Gastroesophageal sphincter (tissue), 4 donors: ENCODE measurements at regions not wholly inside any gene's neighbourhood (a gene's known extent, or its start where the extent isn't known, plus 50 kb on each side); places are given as distances from the start of the nearest gene placed in this dataset.
A peak's percentile ranks its signal among the peaks of the same experiment; 100 is the strongest.

ENCODE experiments used
- ATAC-seq: fragments of 150-250 bp; one replicate; pipeline ENCODE4 v1.9.1; 2016; ENCODE audit warnings: mild to moderate bottlenecking, moderate library complexity
- H3K27ac ChIP-seq, 4 donors: fragments of 200-600 bp; sonication (generic) in 3 of 4; 1 replicate in 3 of 4; 2 replicates in 1 of 4; pipeline ENCODE4 v1.5.1; 2016 to 2019
- H3K27me3 ChIP-seq: fragments of 200-600 bp; sonication (generic); one replicate; pipeline ENCODE4 v1.5.1; 2019
- H3K36me3 ChIP-seq, 2 donors: fragments of 200-600 bp; sonication (generic); one replicate each; pipeline ENCODE4 v1.5.1; 2019; ENCODE audit warnings: control low read depth in 1 of 2
- H3K4me1 ChIP-seq, 3 donors: fragments of 200-600 bp; sonication (generic); 1 replicate in 2 of 3; 2 replicates in 1 of 3; pipeline ENCODE4 v1.5.1; 2016 to 2019; ENCODE audit warnings: control low read depth in 2 of 3
- H3K4me3 ChIP-seq, 2 donors: fragments of 200-600 bp; sonication (generic); one replicate each; pipeline ENCODE4 v1.5.1; 2019; ENCODE audit warnings: mild to moderate bottlenecking in 1 of 2, moderate library complexity in 1 of 2
- H3K9me3 ChIP-seq, 3 donors: fragments of 200-600 bp; sonication (generic); one replicate each; pipeline ENCODE4 v1.5.1; 2017 to 2019; ENCODE audit warnings: control low read depth in 2 of 3
- EP300 ChIP-seq: sonication (generic); formaldehyde crosslinking; IDR thresholded peaks from one replicate; pipeline ENCODE4 v1.6.1; 2017; ENCODE audit warnings: antibody characterized with exemption, mild to moderate bottlenecking
- POLR2A ChIP-seq, 2 donors: fragments of 450-650 bp; IDR thresholded peaks; one replicate each; pipeline ENCODE4 v1.6.1; 2017; ENCODE audit warnings: antibody characterized with exemption in 2 of 2, mild to moderate bottlenecking in 2 of 2, moderate library complexity in 1 of 2
- POLR2AphosphoS5 ChIP-seq: sonication (generic); formaldehyde crosslinking; IDR thresholded peaks from one replicate; pipeline ENCODE4 v1.6.1; 2017; ENCODE audit warnings: antibody characterized with exemption
- WGBS, 2 donors: methylation state at CpG; one replicate each; pipeline ENCODE4 v1.1.5; 2018; ENCODE audit warnings: low coverage in 1 of 2; 5-methylcytosine and 5-hydroxymethylcytosine counted together
- TF ChIP-seq, protein P1 (sequence below), 4 experiments: fragments of 200-600 bp in 2 of 4; fragments of 450-650 bp in 2 of 4; sonication (generic) in 1 of 4; IDR thresholded peaks; one replicate each; pipeline ENCODE4 v1.5.1; 2017 to 2019; ENCODE audit warnings: antibody characterized with exemption in 4 of 4, mild to moderate bottlenecking in 2 of 4, moderate library complexity in 2 of 4

DNA sequence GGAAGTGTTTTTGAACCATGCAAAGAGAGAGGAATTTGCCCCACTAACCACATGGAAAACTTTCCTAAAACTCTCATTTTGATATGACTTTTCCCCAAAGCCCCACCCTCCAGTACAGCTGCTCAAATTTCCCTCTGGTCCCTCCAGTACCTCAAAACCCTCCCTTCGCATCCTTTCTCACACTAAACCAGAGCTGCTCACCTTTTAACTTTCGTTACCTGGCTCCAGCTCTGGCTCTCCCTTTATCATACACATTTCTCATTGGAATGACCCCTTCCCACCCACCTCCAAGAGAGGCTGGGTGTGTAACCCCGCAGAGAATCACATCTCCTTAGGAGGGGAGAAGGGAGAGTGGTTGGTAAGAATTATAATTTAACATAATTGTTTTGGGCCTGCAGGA, 86.8 kb upstream of the NDUFV2 start:
- Histone ChIP-seq H3K27me3 (no peaks in the 10 kb centered on the region), H3K9me3 (no peaks in the 10 kb centered on the region), H3K27ac (no peak overlapping the region), H3K4me1 (peaks cover 0 to 22% (median 6%) of the 10 kb centered on the region in 3 donors), H3K36me3 (no peaks in the 10 kb centered on the region), H3K4me3 (no peak overlapping the region)
- no peak for TF ChIP-seq POLR2AphosphoS5
- no peak for TF ChIP-seq EP300
- TF ChIP-seq, protein P1, sequence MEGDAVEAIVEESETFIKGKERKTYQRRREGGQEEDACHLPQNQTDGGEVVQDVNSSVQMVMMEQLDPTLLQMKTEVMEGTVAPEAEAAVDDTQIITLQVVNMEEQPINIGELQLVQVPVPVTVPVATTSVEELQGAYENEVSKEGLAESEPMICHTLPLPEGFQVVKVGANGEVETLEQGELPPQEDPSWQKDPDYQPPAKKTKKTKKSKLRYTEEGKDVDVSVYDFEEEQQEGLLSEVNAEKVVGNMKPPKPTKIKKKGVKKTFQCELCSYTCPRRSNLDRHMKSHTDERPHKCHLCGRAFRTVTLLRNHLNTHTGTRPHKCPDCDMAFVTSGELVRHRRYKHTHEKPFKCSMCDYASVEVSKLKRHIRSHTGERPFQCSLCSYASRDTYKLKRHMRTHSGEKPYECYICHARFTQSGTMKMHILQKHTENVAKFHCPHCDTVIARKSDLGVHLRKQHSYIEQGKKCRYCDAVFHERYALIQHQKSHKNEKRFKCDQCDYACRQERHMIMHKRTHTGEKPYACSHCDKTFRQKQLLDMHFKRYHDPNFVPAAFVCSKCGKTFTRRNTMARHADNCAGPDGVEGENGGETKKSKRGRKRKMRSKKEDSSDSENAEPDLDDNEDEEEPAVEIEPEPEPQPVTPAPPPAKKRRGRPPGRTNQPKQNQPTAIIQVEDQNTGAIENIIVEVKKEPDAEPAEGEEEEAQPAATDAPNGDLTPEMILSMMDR (IDR thresholded peaks at IDR 0.05), result no peak
- 89 to 97% methylated on average over 1 to 2 of the region's 3 CpGs for WGBS, 2 donors
- no peak for ATAC-seq

DNA sequence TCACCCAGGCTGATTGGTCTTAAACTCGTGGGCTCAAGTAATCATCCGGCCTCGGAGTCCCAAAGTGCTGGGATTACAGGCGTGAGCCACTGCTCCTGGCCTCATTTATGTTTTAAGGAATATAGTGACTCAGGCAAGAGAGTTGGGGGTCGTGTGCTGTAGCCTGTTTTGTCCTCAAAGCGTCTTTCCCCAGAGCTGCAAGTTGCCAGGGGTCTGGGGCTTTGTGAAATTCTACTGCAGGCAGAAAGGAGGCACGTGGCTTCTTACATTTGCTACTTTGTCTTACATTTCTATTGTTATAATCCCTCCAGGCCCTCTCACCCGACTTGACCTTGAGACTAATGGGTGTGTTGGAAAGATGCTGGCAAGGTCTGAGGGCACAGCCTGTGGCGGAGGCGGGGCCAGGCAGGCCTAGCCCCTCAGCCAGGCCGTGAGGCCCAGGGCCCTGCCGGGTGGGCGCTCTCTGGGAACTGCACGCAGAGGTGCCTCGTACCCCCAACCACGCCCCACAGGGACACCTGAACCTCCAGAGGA, 85.8 kb upstream of the NDUFV2 start:
- Histone ChIP-seq H3K4me3 (peak overlapping the region in 1 of 2 donors; percentile 31), H3K36me3 (no peaks in the 10 kb centered on the region), H3K4me1 (peaks cover 0 to 22% (median 6%) of the 10 kb centered on the region in 3 donors), H3K27me3 (no peaks in the 10 kb centered on the region), H3K9me3 (no peaks in the 10 kb centered on the region), H3K27ac (peak overlapping the region; percentile 6 to 77 (median 74))
- TF ChIP-seq POLR2A (IDR thresholded peaks at IDR 0.05) (no peak), POLR2AphosphoS5 (no peak), EP300 (no peak)
- TF ChIP-seq, protein P1 (IDR thresholded peaks at IDR 0.05), result no peak
- WGBS, 2 donors, result 40% methylated on average over 1 of the region's 16 CpGs; no CpG with 5 or more reads in 1 of the 2 donors
- peak; percentile 64 for ATAC-seq

DNA sequence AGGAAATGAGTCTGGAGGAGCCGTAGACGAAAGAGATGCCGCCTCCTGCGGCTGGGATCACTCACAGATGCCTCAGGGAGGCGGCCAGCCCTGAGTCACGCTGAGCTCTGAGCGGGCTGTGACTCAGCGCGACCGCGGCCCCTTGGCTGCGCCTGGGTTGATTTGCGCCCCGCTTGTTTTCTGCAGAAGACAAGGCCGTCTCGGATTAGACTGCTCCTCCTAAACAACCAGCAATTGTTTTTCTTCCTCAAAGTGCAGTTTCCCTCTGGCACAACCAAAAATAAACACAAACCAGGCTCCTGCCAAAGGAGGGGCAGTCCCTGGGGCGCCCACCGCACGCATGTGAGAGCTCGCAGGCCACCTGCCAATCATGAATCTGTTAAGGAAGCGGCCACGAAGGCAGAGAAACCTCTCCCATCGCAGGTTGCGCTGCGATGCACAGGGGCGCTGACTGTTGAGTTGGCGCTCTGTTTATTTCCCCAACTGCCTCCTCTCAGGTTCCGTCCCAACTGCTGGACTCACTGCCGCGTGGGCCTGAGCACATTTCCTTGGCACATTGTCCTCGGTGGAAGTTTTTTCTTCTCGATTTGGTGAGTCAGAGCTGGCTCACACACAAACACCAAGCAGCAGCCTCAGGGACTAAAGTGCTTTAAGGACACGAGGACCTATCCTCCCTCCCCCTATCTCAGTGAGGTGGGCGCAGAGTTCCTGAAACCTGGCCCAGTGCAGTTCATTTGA, 85.2 kb upstream of the NDUFV2 start:
- H3K27ac ChIP-seq, result peak overlapping the region in 3 of 4 donors; percentile 72 to 77 (median 76)
- WGBS, 2 donors, result 44% methylated on average over 8 of the region's 34 CpGs; no CpG with 5 or more reads in 1 of the 2 donors
- H3K4me1 ChIP-seq, result peaks cover 0 to 22% (median 6%) of the 10 kb centered on the region in 3 donors
- peak; percentile 52 for TF ChIP-seq POLR2AphosphoS5
- TF ChIP-seq, protein P1 (IDR thresholded peaks at IDR 0.05), result no peak
- no peaks in the 10 kb centered on the region for H3K9me3 ChIP-seq
- peak; percentile 94 for ATAC-seq
- H3K27me3 ChIP-seq, result no peaks in the 10 kb centered on the region
- H3K4me3 ChIP-seq, result peak overlapping the region in 1 of 2 donors; percentile 31
- H3K36me3 ChIP-seq, result no peaks in the 10 kb centered on the region

DNA sequence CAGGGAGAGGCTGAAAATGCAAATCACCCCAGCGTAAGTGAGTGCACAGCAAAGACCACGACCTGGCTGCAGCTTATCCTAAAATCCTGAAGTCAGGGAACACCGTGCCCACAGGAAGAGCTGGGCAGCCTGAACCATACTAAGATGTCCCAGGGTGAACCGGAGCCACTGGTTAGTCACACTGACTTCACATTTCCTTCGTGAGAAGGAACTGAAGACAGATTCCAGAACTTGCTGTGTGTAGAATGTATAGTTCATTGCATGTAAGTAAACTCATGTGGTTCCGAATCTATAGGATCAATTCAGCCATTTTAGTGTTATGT, 84.6 kb upstream of the NDUFV2 start:
- Histone ChIP-seq H3K27ac (peak overlapping the region in 3 of 4 donors; percentile 72 to 77 (median 76)), H3K4me1 (peaks cover 0 to 22% (median 6%) of the 10 kb centered on the region in 3 donors), H3K36me3 (no peaks in the 10 kb centered on the region), H3K9me3 (no peaks in the 10 kb centered on the region), H3K27me3 (no peaks in the 10 kb centered on the region), H3K4me3 (no peak overlapping the region)
- peak; percentile 34 for ATAC-seq
- WGBS, 2 donors, result 35 to 77% methylated on average over 3 to 4 of the region's 6 CpGs
- no peak for TF ChIP-seq EP300
- TF ChIP-seq, protein P1 (IDR thresholded peaks at IDR 0.05), result no peak
- no peak for TF ChIP-seq POLR2AphosphoS5
- no peak for TF ChIP-seq POLR2A (IDR thresholded peaks at IDR 0.05)

DNA sequence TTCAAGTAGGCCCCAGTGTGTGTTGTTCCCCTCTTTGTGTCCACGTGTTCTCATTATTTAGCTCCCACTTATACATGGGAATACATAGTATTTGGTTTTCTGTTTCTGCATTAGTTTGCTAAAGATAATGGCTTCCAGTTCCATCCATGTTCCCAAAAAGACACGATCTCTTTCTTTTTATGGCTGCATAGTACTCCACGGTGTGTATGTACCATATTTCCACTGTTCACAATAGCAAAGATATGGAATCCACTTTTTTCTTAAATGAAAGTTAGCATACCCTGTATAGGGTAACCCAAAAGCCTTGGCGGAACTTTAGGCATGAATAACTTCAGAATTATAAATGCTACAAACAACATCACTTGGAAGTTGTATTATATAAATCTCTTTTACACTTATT, 83.4 kb upstream of the NDUFV2 start:
- Histone ChIP-seq H3K4me3 (no peak overlapping the region), H3K9me3 (no peaks in the 10 kb centered on the region), H3K27ac (no peak overlapping the region), H3K27me3 (no peaks in the 10 kb centered on the region), H3K36me3 (no peaks in the 10 kb centered on the region), H3K4me1 (peaks cover 0 to 22% (median 6%) of the 10 kb centered on the region in 3 donors)
- WGBS, 2 donors, result 93 to 95% methylated on average over 4 of the region's 4 CpGs
- no peak for ATAC-seq
- TF ChIP-seq, protein P1 (IDR thresholded peaks at IDR 0.05), result no peak
- TF ChIP-seq POLR2AphosphoS5, result no peak
- TF ChIP-seq POLR2A (IDR thresholded peaks at IDR 0.05), result no peak
- no peak for TF ChIP-seq EP300
